Neural progenitor cell (in vitro differentiated cells): ENCODE measurements at regions not wholly inside any gene's neighbourhood (a gene's known extent, or its start where the extent isn't known, plus 50 kb on each side); places are given as distances from the start of the nearest gene placed in this dataset.
"Not testable (repeated sequence)": the region's sequence is repeated elsewhere in the genome, so short reads cannot be mapped to it uniquely, and the experiment has no call there.

Source experiments
- CTCF ChIP-seq: fragments of 200-600 bp; sonication (generic); IDR thresholded peaks from 2 replicates; pipeline ENCODE4 v1.5.1; 2017; ENCODE audit warnings: antibody characterized with exemption, mild to moderate bottlenecking
- EZH2 ChIP-seq: fragments of 200-600 bp; sonication (generic); IDR thresholded peaks from 2 replicates; pipeline ENCODE4 v1.6.1; 2017; ENCODE audit warnings: antibody characterized with exemption, mild to moderate bottlenecking, moderate library complexity
- EZH2phosphoT487 ChIP-seq: fragments of 200-600 bp; sonication (generic); IDR thresholded peaks from 2 replicates; pipeline ENCODE4 v1.6.1; 2017; ENCODE audit warnings: antibody characterized with exemption

- not testable (repeated sequence) for TF ChIP-seq CTCF, EZH2phosphoT487, EZH2
Measured at GRCh38 chr1:121604843-121605444, 420.2 kb downstream of the SRGAP2C start.
